ENCODE measurements at regions not wholly inside any gene's neighbourhood (a gene's known extent, or its start where the extent isn't known, plus 50 kb on each side); places are given as distances from the start of the nearest gene placed in this dataset.

DNA sequence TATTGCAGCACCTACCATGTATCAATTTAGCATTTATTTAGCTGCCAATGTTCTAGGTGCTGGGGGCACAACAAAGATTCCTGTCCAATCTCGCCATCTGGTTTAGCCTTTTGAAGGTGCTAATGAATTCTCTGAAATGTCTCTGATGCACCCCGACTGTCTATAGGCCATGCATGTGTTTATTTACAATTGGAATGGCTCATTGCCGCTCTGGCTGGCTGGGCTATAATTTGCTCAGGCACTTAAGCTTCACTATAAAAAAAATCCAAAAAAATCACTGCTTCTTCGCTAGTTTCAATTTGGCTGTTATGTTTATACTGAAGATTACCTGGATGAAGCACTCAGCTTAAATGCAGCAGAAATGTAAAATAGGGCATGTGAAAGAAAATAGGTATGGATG is 115.0 kb upstream of the PAX6 start:
- H3K4me3 ChIP-seq, result no peak overlapping the region

GRCh38 chr11:31922450-31922849 is 111.3 kb upstream of the PAX6 start:
- Histone ChIP-seq H3K27ac (no peak overlapping the region), H3K4me3 (no peak overlapping the region), H3K27me3 (peaks cover 0 to 4% (median 0%) of the 10 kb centered on the region in 4 donors), H3K4me1 (no peaks in the 10 kb centered on the region), H3K9me3 (no peaks in the 10 kb centered on the region), H3K36me3 (no peaks in the 10 kb centered on the region)
- DNase-seq, result no peak
- WGBS, 2 donors, result 45 to 49% methylated on average over 3 of the region's 3 CpGs
- TF ChIP-seq CTCF (IDR thresholded peaks at IDR 0.05), result no peak
- no peak for TF ChIP-seq POLR2A (IDR thresholded peaks at IDR 0.05)
- intact Hi-C loops (cut with DNase I), result no loop called here

More for the DNA sequence above, 115.0 kb upstream of the PAX6 start:
- H3K27ac ChIP-seq, result no peak overlapping the region
- WGBS, 2 donors, result 70 to 71% methylated on average over 4 of the region's 4 CpGs
- no peaks in the 10 kb centered on the region for H3K4me1 ChIP-seq
- no peaks in the 10 kb centered on the region for H3K9me3 ChIP-seq
- DNase-seq, result no peak
- peaks cover 0 to 4% (median 0%) of the 10 kb centered on the region in 4 donors for H3K27me3 ChIP-seq
- H3K36me3 ChIP-seq, result no peaks in the 10 kb centered on the region
- TF ChIP-seq CTCF (IDR thresholded peaks at IDR 0.05) (no peak), POLR2A (IDR thresholded peaks at IDR 0.05) (no peak)
- intact Hi-C loops (cut with DNase I), result no loop called here

DNA sequence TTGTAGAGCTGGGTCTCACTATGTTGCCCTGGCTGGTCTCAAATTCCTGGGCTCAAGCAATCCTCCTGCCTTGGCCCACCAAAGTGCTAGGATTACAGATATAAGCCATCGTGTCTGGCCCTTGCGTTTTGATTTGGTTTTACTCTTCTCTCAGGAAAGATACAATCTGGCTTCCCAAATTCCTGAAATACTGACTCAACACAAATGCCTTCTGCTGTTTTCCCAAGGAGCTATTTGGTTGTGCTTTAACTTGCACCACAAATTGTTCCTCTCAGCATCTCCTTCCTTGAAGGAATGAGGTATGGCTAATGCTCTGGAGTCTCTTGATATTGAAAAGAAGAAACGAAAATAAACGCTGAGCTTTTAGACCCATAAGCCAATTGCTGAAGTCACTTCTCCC is 110.0 kb upstream of the PAX6 start:
- no peak for TF ChIP-seq POLR2A (IDR thresholded peaks at IDR 0.05)
- no peak for TF ChIP-seq CTCF (IDR thresholded peaks at IDR 0.05)

DNA sequence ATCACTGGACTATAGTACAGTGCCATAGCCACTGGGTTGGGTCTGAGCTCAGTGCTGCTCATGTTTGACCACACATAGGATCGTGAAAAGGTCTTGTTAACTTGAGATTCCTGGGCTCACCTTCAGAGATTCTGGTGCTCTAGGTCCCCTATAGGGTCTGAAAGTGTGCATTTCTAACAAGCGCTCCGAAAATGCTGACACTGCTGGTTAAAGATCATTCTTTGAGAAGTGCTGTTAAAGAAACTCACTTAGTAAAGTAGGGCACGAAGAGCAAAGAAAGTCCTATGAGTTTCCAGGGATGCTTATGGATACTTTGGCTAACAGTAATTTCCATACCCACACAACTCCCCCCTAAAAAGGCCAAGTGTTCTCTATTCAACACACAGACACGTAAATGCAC is 108.1 kb upstream of the PAX6 start:
- H3K27ac ChIP-seq, result no peak overlapping the region
- 69 to 77% methylated on average over 5 of the region's 5 CpGs for WGBS, 2 donors
- no peak overlapping the region for H3K4me3 ChIP-seq
- no peaks in the 10 kb centered on the region for H3K4me1 ChIP-seq
- intact Hi-C loops (cut with DNase I), result no loop called here
- TF ChIP-seq POLR2A (IDR thresholded peaks at IDR 0.05) (no peak), CTCF (IDR thresholded peaks at IDR 0.05) (no peak)
- peaks cover 0 to 4% (median 0%) of the 10 kb centered on the region in 4 donors for H3K27me3 ChIP-seq
- H3K36me3 ChIP-seq, result no peaks in the 10 kb centered on the region
- DNase-seq, result no peak
- H3K9me3 ChIP-seq, result no peaks in the 10 kb centered on the region

More for the DNA sequence above, 110.0 kb upstream of the PAX6 start:
- intact Hi-C loops (cut with DNase I), result no loop called here
- no peaks in the 10 kb centered on the region for H3K9me3 ChIP-seq
- no peaks in the 10 kb centered on the region for H3K4me1 ChIP-seq
- no peak for DNase-seq
- H3K36me3 ChIP-seq, result no peaks in the 10 kb centered on the region
- H3K27ac ChIP-seq, result no peak overlapping the region
- H3K27me3 ChIP-seq, result peaks cover 0 to 4% (median 0%) of the 10 kb centered on the region in 4 donors
- 50 to 62% methylated on average over 4 of the region's 4 CpGs for WGBS, 2 donors
- H3K4me3 ChIP-seq, result no peak overlapping the region

DNA sequence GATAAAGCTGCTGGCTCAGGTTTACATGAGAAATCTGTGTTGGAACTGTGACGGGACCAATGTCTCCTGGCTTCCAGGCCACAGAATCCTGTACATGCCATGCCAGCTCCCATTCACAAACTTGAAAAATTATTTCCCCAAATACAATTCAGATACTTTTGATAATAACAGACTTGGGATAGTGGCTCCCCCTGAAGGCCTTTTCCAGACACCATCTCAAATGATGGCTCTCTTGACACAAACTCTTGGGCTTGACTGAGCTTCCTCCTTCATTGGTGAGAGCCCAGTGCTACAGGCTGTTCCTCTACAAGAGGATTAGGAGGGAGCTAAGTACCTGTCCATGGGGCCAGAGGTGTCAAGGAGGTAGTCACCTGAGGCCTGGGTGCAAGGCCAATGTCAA is 104.7 kb upstream of the PAX6 start:
- no peak overlapping the region for H3K27ac ChIP-seq
- H3K36me3 ChIP-seq, result no peaks in the 10 kb centered on the region
- no peaks in the 10 kb centered on the region for H3K9me3 ChIP-seq
- TF ChIP-seq POLR2A (IDR thresholded peaks at IDR 0.05) (no peak), CTCF (IDR thresholded peaks at IDR 0.05) (no peak)
- intact Hi-C loops (cut with DNase I), result no loop called here
- H3K4me1 ChIP-seq, result no peaks in the 10 kb centered on the region
- no peak overlapping the region for H3K4me3 ChIP-seq
- no peaks in the 10 kb centered on the region for H3K27me3 ChIP-seq
- WGBS, 2 donors, result 67 to 88% methylated on average over 1 of the region's 1 CpG
- no peak for DNase-seq
